Breast epithelium (tissue), 4 donors: ENCODE measurements at regions not wholly inside any gene's neighbourhood (a gene's known extent, or its start where the extent isn't known, plus 50 kb on each side); places are given as distances from the start of the nearest gene placed in this dataset.

Experiments used
- DNase-seq, 2 donors: peaks; one replicate each; pipeline ENCODE4 v3.0.0-alpha.2; 2019; ENCODE audit warnings: low spot score in 2 of 2
- H3K27ac ChIP-seq, 2 donors: fragments of 200-600 bp; sonication (generic) in 1 of 2; one replicate each; pipeline ENCODE4 v1.5.1; 2016 to 2019; ENCODE audit warnings: mild to moderate bottlenecking in 1 of 2
- H3K27me3 ChIP-seq, 2 donors: fragments of 200-600 bp; sonication (generic) in 1 of 2; one replicate each; pipeline versions ENCODE4 v1.5.1 to v1.6.0; 2017 to 2019; ENCODE audit warnings: control low read depth in 1 of 2, mild to moderate bottlenecking in 1 of 2
- H3K36me3 ChIP-seq: fragments of 200-600 bp; one replicate; pipeline ENCODE4 v1.5.1; 2019
- H3K4me1 ChIP-seq, 2 donors: fragments of 200-600 bp; sonication (generic); one replicate each; pipeline ENCODE4 v1.5.1; 2016 to 2019; ENCODE audit warnings: control low read depth in 1 of 2
- H3K4me3 ChIP-seq, 3 donors: fragments of 200-600 bp; sonication (generic); 1 replicate in 2 of 3; 2 replicates in 1 of 3; pipeline ENCODE4 v1.5.1; 2016 to 2019; ENCODE audit warnings: mild to moderate bottlenecking in 3 of 3, moderate library complexity in 2 of 3
- H3K9me3 ChIP-seq, 2 donors: fragments of 200-600 bp; sonication (generic) in 1 of 2; one replicate each; pipeline ENCODE4 v1.5.1; 2016 to 2019; ENCODE audit warnings: control low read depth in 1 of 2
- POLR2A ChIP-seq: fragments of 450-650 bp; IDR thresholded peaks from one replicate; pipeline ENCODE4 v1.6.1; 2016; ENCODE audit warnings: antibody characterized with exemption, mild to moderate bottlenecking, moderate library complexity
- POLR2AphosphoS5 ChIP-seq, 3 donors: sonication (generic); formaldehyde crosslinking; IDR thresholded peaks; one replicate each; pipeline ENCODE4 v1.6.1; 2017; ENCODE audit warnings: antibody characterized with exemption in 3 of 3
- intact Hi-C: fragments of 100-400 bp; cut with DNase I; formaldehyde crosslinking; loops from one replicate; pipeline ENCODE4 v1.15.1; 2023; ENCODE audit warnings: low total_unique reads
- TF ChIP-seq, protein P1 (sequence below), 3 donors: fragments of 450-650 bp; IDR thresholded peaks; one replicate each; pipeline ENCODE4 v1.5.1; 2016 to 2017; ENCODE audit warnings: antibody characterized with exemption in 3 of 3, mild to moderate bottlenecking in 3 of 3, moderate library complexity in 3 of 3

- intact Hi-C loops, result no loop called here
- no peaks in the 10 kb centered on the region for H3K4me1 ChIP-seq
Observed at GRCh38 chr13:76803831-76804230, 82.4 kb downstream of the KCTD12 start.

GRCh38 chr13:76800943-76801342, 85.3 kb downstream of the KCTD12 start:
- intact Hi-C loops, result no loop called here
- Histone ChIP-seq H3K4me3 (no peak overlapping the region), H3K27ac (no peak overlapping the region), H3K27me3 (no peaks in the 10 kb centered on the region), H3K4me1 (no peaks in the 10 kb centered on the region), H3K36me3 (no peaks in the 10 kb centered on the region), H3K9me3 (no peaks in the 10 kb centered on the region)
- DNase-seq, result no peak
- TF ChIP-seq POLR2A (no peak), POLR2AphosphoS5 (IDR thresholded peaks at IDR 0.05) (no peak)
- TF ChIP-seq, protein P1, sequence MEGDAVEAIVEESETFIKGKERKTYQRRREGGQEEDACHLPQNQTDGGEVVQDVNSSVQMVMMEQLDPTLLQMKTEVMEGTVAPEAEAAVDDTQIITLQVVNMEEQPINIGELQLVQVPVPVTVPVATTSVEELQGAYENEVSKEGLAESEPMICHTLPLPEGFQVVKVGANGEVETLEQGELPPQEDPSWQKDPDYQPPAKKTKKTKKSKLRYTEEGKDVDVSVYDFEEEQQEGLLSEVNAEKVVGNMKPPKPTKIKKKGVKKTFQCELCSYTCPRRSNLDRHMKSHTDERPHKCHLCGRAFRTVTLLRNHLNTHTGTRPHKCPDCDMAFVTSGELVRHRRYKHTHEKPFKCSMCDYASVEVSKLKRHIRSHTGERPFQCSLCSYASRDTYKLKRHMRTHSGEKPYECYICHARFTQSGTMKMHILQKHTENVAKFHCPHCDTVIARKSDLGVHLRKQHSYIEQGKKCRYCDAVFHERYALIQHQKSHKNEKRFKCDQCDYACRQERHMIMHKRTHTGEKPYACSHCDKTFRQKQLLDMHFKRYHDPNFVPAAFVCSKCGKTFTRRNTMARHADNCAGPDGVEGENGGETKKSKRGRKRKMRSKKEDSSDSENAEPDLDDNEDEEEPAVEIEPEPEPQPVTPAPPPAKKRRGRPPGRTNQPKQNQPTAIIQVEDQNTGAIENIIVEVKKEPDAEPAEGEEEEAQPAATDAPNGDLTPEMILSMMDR (IDR thresholded peaks at IDR 0.05), result no peak

More at GRCh38 chr13:76803831-76804230, 82.4 kb downstream of the KCTD12 start:
- Histone ChIP-seq H3K36me3 (no peaks in the 10 kb centered on the region), H3K4me3 (no peak overlapping the region), H3K27ac (no peak overlapping the region), H3K9me3 (no peaks in the 10 kb centered on the region), H3K27me3 (no peaks in the 10 kb centered on the region)
- no peak for DNase-seq
- TF ChIP-seq, protein P1 (IDR thresholded peaks at IDR 0.05), result no peak
- no peak for TF ChIP-seq POLR2A
- TF ChIP-seq POLR2AphosphoS5 (IDR thresholded peaks at IDR 0.05), result no peak

GRCh38 chr13:76799696-76800095, 86.5 kb downstream of the KCTD12 start:
- H3K27ac ChIP-seq, result no peak overlapping the region
- H3K4me1 ChIP-seq, result no peaks in the 10 kb centered on the region
- TF ChIP-seq POLR2AphosphoS5 (IDR thresholded peaks at IDR 0.05) (no peak), POLR2A (no peak)
- TF ChIP-seq, protein P1 (IDR thresholded peaks at IDR 0.05), result no peak
- no peaks in the 10 kb centered on the region for H3K36me3 ChIP-seq
- H3K4me3 ChIP-seq, result no peak overlapping the region
- H3K27me3 ChIP-seq, result no peaks in the 10 kb centered on the region
- intact Hi-C loops, result no loop called here
- no peaks in the 10 kb centered on the region for H3K9me3 ChIP-seq
- DNase-seq, result no peak

- no peak overlapping the region for H3K4me3 ChIP-seq
- no peak for DNase-seq
- H3K27me3 ChIP-seq, result no peaks in the 10 kb centered on the region
- H3K36me3 ChIP-seq, result no peaks in the 10 kb centered on the region
- intact Hi-C loops, result no loop called here
- no peak overlapping the region for H3K27ac ChIP-seq
- H3K9me3 ChIP-seq, result no peaks in the 10 kb centered on the region
- no peaks in the 10 kb centered on the region for H3K4me1 ChIP-seq
- no peak for TF ChIP-seq POLR2A
- TF ChIP-seq POLR2AphosphoS5 (IDR thresholded peaks at IDR 0.05), result no peak
- TF ChIP-seq, protein P1 (IDR thresholded peaks at IDR 0.05), result no peak
Observed at GRCh38 chr13:76798037-76798436, 88.2 kb downstream of the KCTD12 start.

GRCh38 chr13:76797361-76797760, 88.8 kb downstream of the KCTD12 start:
- Histone ChIP-seq H3K4me1 (no peaks in the 10 kb centered on the region), H3K9me3 (no peaks in the 10 kb centered on the region), H3K36me3 (no peaks in the 10 kb centered on the region), H3K27me3 (no peaks in the 10 kb centered on the region), H3K4me3 (no peak overlapping the region), H3K27ac (no peak overlapping the region)
- intact Hi-C loops, result no loop called here
- no peak for DNase-seq
- TF ChIP-seq POLR2AphosphoS5 (IDR thresholded peaks at IDR 0.05), result no peak
- TF ChIP-seq POLR2A, result no peak

GRCh38 chr13:76796851-76797250, 89.4 kb downstream of the KCTD12 start:
- no peaks in the 10 kb centered on the region for H3K27me3 ChIP-seq
- no peak for DNase-seq
- TF ChIP-seq, protein P1 (IDR thresholded peaks at IDR 0.05), result no peak
- TF ChIP-seq POLR2AphosphoS5 (IDR thresholded peaks at IDR 0.05) (no peak), POLR2A (no peak)
- intact Hi-C loops, result no loop called here
- no peaks in the 10 kb centered on the region for H3K4me1 ChIP-seq
- no peak overlapping the region for H3K27ac ChIP-seq
- H3K36me3 ChIP-seq, result no peaks in the 10 kb centered on the region
- no peak overlapping the region for H3K4me3 ChIP-seq
- no peaks in the 10 kb centered on the region for H3K9me3 ChIP-seq
